Common myeloid progenitor, CD34-positive (primary cell): ENCODE measurements at regions not wholly inside any gene's neighbourhood (a gene's known extent, or its start where the extent isn't known, plus 50 kb on each side); places are given as distances from the start of the nearest gene placed in this dataset.

Source experiments
- CTCF ChIA-PET: fragments of 350-600 bp; sonication (Branson Sonifier 250); formaldehyde crosslinking; loops from one replicate; lab custom pipeline; 2021; ENCODE audit warnings: antibody characterized with exemption; lab: Charles Lee
- POLR2A ChIA-PET: fragments of 350-600 bp; sonication (Branson Sonifier 250); formaldehyde crosslinking; loops from one replicate; lab custom pipeline; 2021; ENCODE audit warnings: antibody characterized with exemption; lab: Charles Lee
- DNase-seq, 3 donors: peaks; one replicate each; pipeline versions ENCODE4 v3.0.0 to v3.0.0-alpha.2; 2013
- H3K27ac ChIP-seq, 2 experiments: 1 replicate in 1 of 2; 2 replicates in 1 of 2; pipeline ENCODE4 v1.7.0; 2013; ENCODE audit warnings: inconsistent platforms in 2 of 2, low read length in 2 of 2, mild to moderate bottlenecking in 2 of 2, low read depth in 1 of 2, moderate library complexity in 1 of 2; ENCODE audit not compliant: severe bottlenecking in 2 of 2, insufficient read depth in 1 of 2, poor library complexity in 1 of 2
- H3K27me3 ChIP-seq, 5 experiments: replicated peaks in 2 of 5; 1 replicate in 3 of 5; 2 replicates in 2 of 5; pipeline versions ENCODE4 v1.6.1 to v1.7.0; 2013; ENCODE audit warnings: low read length in 4 of 5, mild to moderate bottlenecking in 2 of 5, moderate library complexity in 2 of 5, inconsistent platforms in 1 of 5; ENCODE audit not compliant: insufficient read depth in 5 of 5, control insufficient read depth in 4 of 5
- H3K36me3 ChIP-seq, 4 experiments: 1 replicate in 2 of 4; 2 replicates in 2 of 4; pipeline versions ENCODE4 v1.6.1 to v1.7.0; 2013; ENCODE audit warnings: low read length in 3 of 4, control low read depth in 1 of 4, mild to moderate bottlenecking in 1 of 4; ENCODE audit not compliant: control insufficient read depth in 4 of 4, insufficient read depth in 4 of 4
- H3K4me1 ChIP-seq, 4 experiments: 1 replicate in 3 of 4; 2 replicates in 1 of 4; pipeline versions ENCODE4 v1.6.1 to v1.7.1; 2013; ENCODE audit warnings: low read length in 3 of 4, mild to moderate bottlenecking in 3 of 4, control low read depth in 1 of 4, inconsistent platforms in 1 of 4, moderate library complexity in 1 of 4; ENCODE audit not compliant: control insufficient read depth in 4 of 4, insufficient read depth in 4 of 4; ENCODE audit errors: control extremely low read depth in 1 of 4
- H3K4me3 ChIP-seq, 7 experiments: 1 replicate in 4 of 7; 2 replicates in 3 of 7; pipeline versions ENCODE4 v1.5.1 to v1.7.0; 2013; ENCODE audit warnings: mild to moderate bottlenecking in 7 of 7, low read length in 6 of 7, moderate library complexity in 6 of 7, inconsistent platforms in 2 of 7, low read depth in 2 of 7, control low read depth in 1 of 7; ENCODE audit not compliant: insufficient read depth in 4 of 7, control insufficient read depth in 1 of 7; ENCODE audit errors: extremely low read depth in 1 of 7
- H3K9me3 ChIP-seq, 5 experiments: 1 replicate in 4 of 5; 2 replicates in 1 of 5; pipeline versions ENCODE4 v1.6.1 to v1.7.1; 2013; ENCODE audit warnings: low read length in 4 of 5, mild to moderate bottlenecking in 2 of 5, inconsistent platforms in 1 of 5, low read depth in 1 of 5, moderate library complexity in 1 of 5; ENCODE audit not compliant: control insufficient read depth in 4 of 5, insufficient read depth in 2 of 5; ENCODE audit errors: control extremely low read depth in 1 of 5
- WGBS: methylation state at CpG from one replicate; pipeline ENCODE4 v1.1.5; 2013; ENCODE audit not compliant: insufficient coverage; 5-methylcytosine and 5-hydroxymethylcytosine counted together

GRCh38 chr6:16060039-16060438 lies 68.8 kb upstream of the MYLIP start:
- ChIA-PET POLR2A (no interaction called here), CTCF (no interaction called here)
- peaks cover 0 to 13% (median 3%) of the 10 kb centered on the region in 4 experiments for H3K4me1 ChIP-seq
- no peak overlapping the region for H3K27ac ChIP-seq
- no peaks in the 10 kb centered on the region for H3K27me3 ChIP-seq
- DNase-seq = no peak
- no peaks in the 10 kb centered on the region for H3K36me3 ChIP-seq
- no peaks in the 10 kb centered on the region for H3K9me3 ChIP-seq
- WGBS = 0% methylated on average over 1 of the region's 3 CpGs
- H3K4me3 ChIP-seq = no peak overlapping the region

- Histone ChIP-seq H3K4me1 (peaks cover 0 to 8% (median 1%) of the 10 kb centered on the region in 4 experiments), H3K27ac (no peak overlapping the region), H3K36me3 (no peaks in the 10 kb centered on the region), H3K27me3 (no peaks in the 10 kb centered on the region), H3K4me3 (no peak overlapping the region), H3K9me3 (no peaks in the 10 kb centered on the region)
- DNase-seq = no peak
- CTCF ChIA-PET = interaction anchor here (1.2 kb wide), 1 partner anchor 8 kb away, joined by 4 read pairs; no protein-coding TSS in a partner anchor
- 85% methylated on average over 7 of the region's 7 CpGs for WGBS
- POLR2A ChIA-PET = no interaction called here
These were observed 69.4 kb upstream of the MYLIP start for GRCh38 chr6:16059496-16059895.

- ChIA-PET CTCF (interaction anchor here (1.2 kb wide), 1 partner anchor 9 kb away, joined by 4 read pairs; no protein-coding TSS in a partner anchor), POLR2A (no interaction called here)
- Histone ChIP-seq H3K4me3 (no peak overlapping the region), H3K9me3 (no peaks in the 10 kb centered on the region), H3K27ac (no peak overlapping the region), H3K27me3 (no peaks in the 10 kb centered on the region), H3K4me1 (peaks cover 0 to 7% (median 1%) of the 10 kb centered on the region in 4 experiments), H3K36me3 (no peaks in the 10 kb centered on the region)
- DNase-seq = no peak
- 92% methylated on average over 1 of the region's 4 CpGs for WGBS
These were observed 69.9 kb upstream of the MYLIP start for GRCh38 chr6:16058929-16059345.

GRCh38 chr6:16058201-16058928 lies 70.5 kb upstream of the MYLIP start:
- 100% methylated on average over 2 of the region's 6 CpGs for WGBS
- H3K27me3 ChIP-seq = no peaks in the 10 kb centered on the region
- no peaks in the 10 kb centered on the region for H3K36me3 ChIP-seq
- no peak for DNase-seq
- H3K4me1 ChIP-seq = peaks cover 0 to 7% (median 1%) of the 10 kb centered on the region in 4 experiments
- no peak overlapping the region for H3K27ac ChIP-seq
- ChIA-PET CTCF (interaction anchor here (1.2 kb wide), 1 partner anchor 9 kb away, joined by 4 read pairs; no protein-coding TSS in a partner anchor), POLR2A (no interaction called here)
- H3K4me3 ChIP-seq = no peak overlapping the region
- no peaks in the 10 kb centered on the region for H3K9me3 ChIP-seq

GRCh38 chr6:16057446-16057845 lies 71.4 kb upstream of the MYLIP start:
- no peaks in the 10 kb centered on the region for H3K9me3 ChIP-seq
- H3K27ac ChIP-seq = no peak overlapping the region
- no peak for DNase-seq
- ChIA-PET POLR2A (no interaction called here), CTCF (no interaction called here)
- WGBS = 98% methylated on average over 5 of the region's 6 CpGs
- no peaks in the 10 kb centered on the region for H3K36me3 ChIP-seq
- H3K4me3 ChIP-seq = no peak overlapping the region
- peaks cover 0 to 7% (median 1%) of the 10 kb centered on the region in 4 experiments for H3K4me1 ChIP-seq
- no peaks in the 10 kb centered on the region for H3K27me3 ChIP-seq

GRCh38 chr6:16056263-16056870 lies 72.5 kb upstream of the MYLIP start:
- H3K27ac ChIP-seq = no peak overlapping the region
- no peaks in the 10 kb centered on the region for H3K36me3 ChIP-seq
- ChIA-PET POLR2A (no interaction called here), CTCF (no interaction called here)
- H3K4me1 ChIP-seq = peaks cover 0 to 7% (median 1%) of the 10 kb centered on the region in 4 experiments
- DNase-seq = no peak
- H3K4me3 ChIP-seq = no peak overlapping the region
- WGBS = 100% methylated on average over 6 of the region's 6 CpGs
- no peaks in the 10 kb centered on the region for H3K9me3 ChIP-seq
- no peaks in the 10 kb centered on the region for H3K27me3 ChIP-seq

- ChIA-PET POLR2A (no interaction called here), CTCF (no interaction called here)
- WGBS = 90% methylated on average over 2 of the region's 4 CpGs
- no peak overlapping the region for H3K27ac ChIP-seq
- no peaks in the 10 kb centered on the region for H3K36me3 ChIP-seq
- no peaks in the 10 kb centered on the region for H3K27me3 ChIP-seq
- no peaks in the 10 kb centered on the region for H3K9me3 ChIP-seq
- no peak overlapping the region for H3K4me3 ChIP-seq
- H3K4me1 ChIP-seq = peaks cover 0 to 7% (median 1%) of the 10 kb centered on the region in 4 experiments
- no peak for DNase-seq
These were observed 73.0 kb upstream of the MYLIP start for GRCh38 chr6:16055852-16056251.
